ENCODE measurements at regions not wholly inside any gene's neighbourhood (a gene's known extent, or its start where the extent isn't known, plus 50 kb on each side); places are given as distances from the start of the nearest gene placed in this dataset.

DNA sequence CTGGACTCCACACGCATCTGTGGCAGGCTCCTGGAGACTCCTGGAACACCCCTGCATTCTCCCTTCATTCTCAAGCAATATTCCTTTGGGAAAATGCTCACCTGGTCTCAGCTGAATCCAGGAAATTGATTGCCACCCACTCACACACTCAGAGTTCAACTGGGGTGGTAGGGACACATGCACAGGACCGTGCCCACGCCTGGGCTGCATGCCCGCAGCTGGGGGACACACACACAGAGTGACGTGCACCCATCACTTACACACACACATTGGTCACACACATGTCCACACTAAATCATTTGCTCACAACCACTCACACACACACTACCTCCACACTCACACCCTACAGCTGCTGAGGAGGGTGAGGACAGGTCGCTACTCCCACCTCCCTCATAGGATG lies 84.8 kb downstream of the ENGASE start:
- Mint-ChIP-seq H3K27me3 (ENCODE audit: low read depth) (no peaks in the 10 kb centered on the region), H3K36me3 (no peaks in the 10 kb centered on the region), H3K4me1 (peaks cover 5% of the 10 kb centered on the region; the same call in 1 of the 2 replicates), H3K27ac (peak overlapping the region; percentile 53; the same call in 1 of the 2 replicates), H3K4me3 (no peak overlapping the region), H3K9me3 (no peaks in the 10 kb centered on the region)
- TF ChIP-seq ESRRA (CRISPR knock-in tag; IDR thresholded peaks at IDR 0.05; ENCODE audit: borderline replicate concordance): no peak
- no peak for TF ChIP-seq MAX (CRISPR knock-in tag; IDR thresholded peaks at IDR 0.05)
- TF ChIP-seq MYBL2 (CRISPR knock-in tag; IDR thresholded peaks at IDR 0.05): no peak
- TF ChIP-seq, protein P1, sequence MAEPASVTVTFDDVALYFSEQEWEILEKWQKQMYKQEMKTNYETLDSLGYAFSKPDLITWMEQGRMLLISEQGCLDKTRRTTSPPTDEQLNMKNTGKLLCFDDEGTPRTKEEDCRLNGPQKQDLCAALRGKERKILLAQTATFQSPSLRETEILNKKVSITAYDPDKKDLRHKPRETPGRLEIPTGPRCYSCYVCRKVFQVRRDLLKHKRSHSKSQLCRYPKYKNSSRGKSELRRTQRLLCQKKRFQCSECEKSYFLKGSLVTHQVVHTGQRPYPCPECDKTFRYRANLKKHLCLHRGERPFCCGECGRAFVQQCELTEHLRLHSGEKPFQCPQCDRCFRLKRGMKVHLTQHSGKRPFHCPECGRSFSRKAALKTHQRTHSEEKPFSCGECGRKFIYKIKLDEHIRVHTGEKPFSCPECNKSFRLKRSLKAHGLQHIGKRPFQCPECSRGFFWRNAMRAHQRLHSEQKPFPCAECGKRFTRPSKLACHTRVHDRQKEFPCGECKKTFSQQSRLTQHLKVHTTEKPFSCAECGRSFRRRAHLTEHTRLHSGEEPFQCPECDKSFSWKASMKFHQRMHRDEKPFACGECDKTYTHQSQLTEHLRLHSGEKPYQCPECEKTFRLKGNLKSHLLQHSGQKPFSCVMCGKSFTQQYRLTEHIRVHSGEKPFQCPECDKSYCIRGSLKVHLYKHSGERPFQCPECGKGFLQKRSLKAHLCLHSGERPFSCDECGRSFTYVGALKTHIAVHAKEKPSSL (CRISPR knock-in tag; conservative IDR thresholded peaks at IDR 0.05): no peak
- no peak for TF ChIP-seq HMGA2 (CRISPR knock-in tag; IDR thresholded peaks at IDR 0.05)
- CTCF ChIA-PET: interaction anchor here (1.2 to 2.1 kb wide), 5 partner anchors 9 to 234 kb away, joined by 4 to 7 read pairs (median 6); no protein-coding TSS in a partner anchor
- DNase-seq (ENCODE audit: low spot score) (no peak), ATAC-seq (no peak)
- POLR2A ChIA-PET: no interaction called here

DNA sequence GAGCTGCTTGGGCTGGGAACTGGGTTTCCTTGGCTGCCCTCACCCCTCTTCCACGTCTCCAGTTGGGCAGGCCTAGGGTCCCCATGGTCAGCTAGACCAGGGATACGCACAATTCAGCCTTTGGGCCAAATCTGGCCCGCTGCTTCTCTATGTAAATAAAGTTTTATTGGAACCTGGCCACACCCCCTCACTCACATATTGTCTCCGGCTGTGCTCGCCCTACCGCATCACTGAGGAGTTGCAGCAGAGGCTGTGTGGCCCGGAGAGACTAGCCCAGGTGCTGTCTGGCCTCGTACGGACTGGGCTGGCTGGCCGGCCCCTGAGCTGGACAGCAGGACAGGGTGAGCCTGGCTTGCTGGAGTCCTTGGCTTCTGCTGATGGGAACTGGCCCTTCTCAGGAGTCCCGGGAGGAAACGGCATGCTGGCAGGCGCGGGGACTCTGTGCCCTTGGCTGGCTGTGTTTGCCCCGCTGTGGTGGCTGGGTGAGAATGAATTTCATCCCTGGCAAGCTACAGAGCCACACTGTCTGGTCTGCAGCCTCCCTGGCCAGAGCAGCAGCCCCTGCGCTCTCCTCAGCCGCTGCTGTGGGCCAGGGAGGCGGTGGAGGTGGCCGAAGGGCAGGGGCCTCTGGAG lies 82.0 kb downstream of the ENGASE start:
- H3K27me3 Mint-ChIP-seq (ENCODE audit: low read depth): no peaks in the 10 kb centered on the region
- no peak overlapping the region for H3K4me3 Mint-ChIP-seq
- DNase-seq (ENCODE audit: low spot score): no peak
- POLR2A ChIA-PET: interaction anchor here (0.6 kb wide), 1 partner anchor 552 kb away, joined by 3 read pairs; no protein-coding TSS in a partner anchor
- H3K36me3 Mint-ChIP-seq: no peaks in the 10 kb centered on the region
- no peaks in the 10 kb centered on the region for H3K9me3 Mint-ChIP-seq
- H3K27ac Mint-ChIP-seq: no peak overlapping the region
- peak; percentile 37 for ATAC-seq
- CTCF ChIA-PET: interaction anchor here (0.6 to 0.9 kb wide), 3 partner anchors 59 to 244 kb away, joined by 3 to 6 read pairs (median 3); no protein-coding TSS in a partner anchor
- TF ChIP-seq IRF2 (CRISPR knock-in tag; IDR thresholded peaks at IDR 0.05; ENCODE audit: borderline replicate concordance, low read depth) (no peak), PREB (CRISPR knock-in tag; IDR thresholded peaks at IDR 0.05; ENCODE audit: borderline replicate concordance) (no peak), FOXK1 (CRISPR knock-in tag; IDR thresholded peaks at IDR 0.05) (no peak), HMGA2 (CRISPR knock-in tag; IDR thresholded peaks at IDR 0.05) (no peak), ZNF138 (CRISPR knock-in tag; conservative IDR thresholded peaks at IDR 0.05) (no peak), E2F5 (CRISPR knock-in tag; IDR thresholded peaks at IDR 0.05) (no peak)
- H3K4me1 Mint-ChIP-seq: peaks cover 17% of the 10 kb centered on the region

GRCh38 chr17:79155701-79156100 lies 81.1 kb downstream of the ENGASE start:
- Mint-ChIP-seq H3K9me3 (no peaks in the 10 kb centered on the region), H3K27me3 (ENCODE audit: low read depth) (no peaks in the 10 kb centered on the region), H3K27ac (no peak overlapping the region), H3K36me3 (no peaks in the 10 kb centered on the region), H3K4me1 (peaks cover 17% of the 10 kb centered on the region), H3K4me3 (no peak overlapping the region)
- no peak for DNase-seq (ENCODE audit: low spot score)
- no peak for ATAC-seq
- CTCF ChIA-PET: no interaction called here
- POLR2A ChIA-PET: no interaction called here
- TF ChIP-seq, protein P2, sequence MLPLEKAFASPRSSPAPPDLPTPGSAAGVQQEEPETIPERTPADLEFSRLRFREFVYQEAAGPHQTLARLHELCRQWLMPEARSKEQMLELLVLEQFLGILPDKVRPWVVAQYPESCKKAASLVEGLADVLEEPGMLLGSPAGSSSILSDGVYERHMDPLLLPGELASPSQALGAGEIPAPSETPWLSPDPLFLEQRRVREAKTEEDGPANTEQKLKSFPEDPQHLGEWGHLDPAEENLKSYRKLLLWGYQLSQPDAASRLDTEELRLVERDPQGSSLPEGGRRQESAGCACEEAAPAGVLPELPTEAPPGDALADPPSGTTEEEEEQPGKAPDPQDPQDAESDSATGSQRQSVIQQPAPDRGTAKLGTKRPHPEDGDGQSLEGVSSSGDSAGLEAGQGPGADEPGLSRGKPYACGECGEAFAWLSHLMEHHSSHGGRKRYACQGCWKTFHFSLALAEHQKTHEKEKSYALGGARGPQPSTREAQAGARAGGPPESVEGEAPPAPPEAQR (CRISPR knock-in tag; IDR thresholded peaks at IDR 0.05): no peak
- TF ChIP-seq ZNF396 (CRISPR knock-in tag; IDR thresholded peaks at IDR 0.05; ENCODE audit: borderline replicate concordance) (no peak), MAX (CRISPR knock-in tag; IDR thresholded peaks at IDR 0.05) (no peak), E2F4 (CRISPR knock-in tag; IDR thresholded peaks at IDR 0.05; ENCODE audit: borderline replicate concordance, low read depth) (no peak), PREB (CRISPR knock-in tag; IDR thresholded peaks at IDR 0.05; ENCODE audit: borderline replicate concordance) (no peak), NFE2L1 (CRISPR knock-in tag; IDR thresholded peaks at IDR 0.05) (no peak), TCF7 (CRISPR knock-in tag; IDR thresholded peaks at IDR 0.05; ENCODE audit: low read depth) (no peak), ATF2 (CRISPR knock-in tag; IDR thresholded peaks at IDR 0.05; ENCODE audit: borderline replicate concordance, low read depth) (no peak), FOXJ3 (CRISPR knock-in tag; IDR thresholded peaks at IDR 0.05; ENCODE audit: borderline replicate concordance) (no peak), CBFB (CRISPR knock-in tag; IDR thresholded peaks at IDR 0.05; ENCODE audit: low read depth) (no peak), IRF1 (CRISPR knock-in tag; IDR thresholded peaks at IDR 0.05) (no peak)

Data from WTC11 (cell line).